ENCODE measurements at regions not wholly inside any gene's neighbourhood (a gene's known extent, or its start where the extent isn't known, plus 50 kb on each side); places are given as distances from the start of the nearest gene placed in this dataset.

DNA sequence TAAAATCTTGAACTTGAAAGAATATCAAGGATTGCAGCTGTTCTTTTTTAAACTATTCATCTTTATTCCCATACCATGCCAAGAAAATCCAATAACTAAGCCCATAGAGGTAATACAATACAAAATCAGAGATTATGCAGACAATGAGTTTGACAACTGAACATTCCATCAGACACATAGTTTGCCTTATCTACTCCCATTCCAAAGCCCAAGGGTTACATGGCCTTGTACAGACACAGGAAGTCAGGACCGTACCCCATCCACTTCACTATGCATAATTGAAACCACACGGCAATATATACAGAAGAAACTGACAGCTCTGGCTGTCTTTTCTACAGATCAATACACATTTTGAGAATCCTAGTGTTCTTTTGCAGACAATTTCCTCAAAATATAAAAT lies 181.3 kb downstream of the TMX3 start:
- TF ChIP-seq, protein P1, sequence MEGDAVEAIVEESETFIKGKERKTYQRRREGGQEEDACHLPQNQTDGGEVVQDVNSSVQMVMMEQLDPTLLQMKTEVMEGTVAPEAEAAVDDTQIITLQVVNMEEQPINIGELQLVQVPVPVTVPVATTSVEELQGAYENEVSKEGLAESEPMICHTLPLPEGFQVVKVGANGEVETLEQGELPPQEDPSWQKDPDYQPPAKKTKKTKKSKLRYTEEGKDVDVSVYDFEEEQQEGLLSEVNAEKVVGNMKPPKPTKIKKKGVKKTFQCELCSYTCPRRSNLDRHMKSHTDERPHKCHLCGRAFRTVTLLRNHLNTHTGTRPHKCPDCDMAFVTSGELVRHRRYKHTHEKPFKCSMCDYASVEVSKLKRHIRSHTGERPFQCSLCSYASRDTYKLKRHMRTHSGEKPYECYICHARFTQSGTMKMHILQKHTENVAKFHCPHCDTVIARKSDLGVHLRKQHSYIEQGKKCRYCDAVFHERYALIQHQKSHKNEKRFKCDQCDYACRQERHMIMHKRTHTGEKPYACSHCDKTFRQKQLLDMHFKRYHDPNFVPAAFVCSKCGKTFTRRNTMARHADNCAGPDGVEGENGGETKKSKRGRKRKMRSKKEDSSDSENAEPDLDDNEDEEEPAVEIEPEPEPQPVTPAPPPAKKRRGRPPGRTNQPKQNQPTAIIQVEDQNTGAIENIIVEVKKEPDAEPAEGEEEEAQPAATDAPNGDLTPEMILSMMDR (IDR thresholded peaks at IDR 0.05; ENCODE audit: low read depth, low read length, missing control alignments), result no peak
- no peak for DNase-seq (ENCODE audit: extremely low read depth, low read depth)
- no peak overlapping the region for H3K4me3 ChIP-seq (replicated peaks; ENCODE audit: low read depth, low read length)

DNA sequence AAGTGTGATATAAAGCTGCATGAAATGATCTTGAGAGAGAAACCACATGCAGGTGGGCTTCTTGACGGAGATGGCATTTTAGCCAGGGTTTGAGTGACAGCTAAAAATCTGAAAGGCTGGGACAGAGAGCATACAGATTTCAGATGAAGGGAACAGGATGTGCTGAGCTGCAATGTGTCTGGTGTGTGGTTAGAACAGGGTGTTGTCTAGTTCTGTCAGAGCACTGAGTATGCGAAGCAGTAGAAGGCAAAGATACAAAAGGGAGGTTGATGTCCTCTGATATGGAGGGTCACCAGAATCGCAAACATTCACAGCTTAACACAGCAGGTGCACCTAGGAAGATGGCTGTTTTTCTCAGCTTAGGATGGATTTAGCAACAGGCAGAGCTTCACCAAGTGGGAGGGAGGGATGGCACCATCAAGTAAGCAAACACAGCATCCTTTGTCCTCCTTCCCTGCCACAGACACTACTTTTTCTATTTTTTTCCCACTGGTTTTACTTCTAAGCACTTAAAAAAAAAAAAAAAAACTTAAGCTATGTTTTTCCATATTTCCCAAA lies 182.5 kb downstream of the TMX3 start:
- no peak overlapping the region for H3K4me3 ChIP-seq (replicated peaks; ENCODE audit: low read depth, low read length)
- TF ChIP-seq, protein P1 (IDR thresholded peaks at IDR 0.05; ENCODE audit: low read depth, low read length, missing control alignments), result no peak
- DNase-seq (ENCODE audit: extremely low read depth, low read depth), result no peak

DNA sequence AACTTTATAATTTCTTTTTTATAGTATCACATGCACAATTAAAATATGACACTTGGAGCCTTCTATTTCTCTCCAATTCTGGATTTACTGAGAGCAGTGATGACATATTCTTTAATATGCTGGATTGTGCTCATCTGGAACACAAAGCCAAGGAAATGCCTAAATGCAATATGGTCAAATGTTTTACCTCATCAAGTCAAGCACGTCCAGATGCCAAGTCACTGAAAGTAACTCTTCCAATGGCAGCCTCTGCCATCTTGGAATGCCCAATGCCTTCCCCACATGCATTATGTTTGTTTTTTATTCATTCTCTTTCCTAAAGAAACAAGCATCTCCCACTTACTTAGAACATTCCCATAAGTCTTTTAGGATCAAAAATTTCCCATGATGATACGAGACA lies 189.8 kb downstream of the TMX3 start:
- TF ChIP-seq, protein P1 (IDR thresholded peaks at IDR 0.05; ENCODE audit: low read depth, low read length, missing control alignments), result no peak
- no peak for DNase-seq (ENCODE audit: extremely low read depth, low read depth)
- H3K4me3 ChIP-seq (replicated peaks; ENCODE audit: low read depth, low read length), result no peak overlapping the region

DNA sequence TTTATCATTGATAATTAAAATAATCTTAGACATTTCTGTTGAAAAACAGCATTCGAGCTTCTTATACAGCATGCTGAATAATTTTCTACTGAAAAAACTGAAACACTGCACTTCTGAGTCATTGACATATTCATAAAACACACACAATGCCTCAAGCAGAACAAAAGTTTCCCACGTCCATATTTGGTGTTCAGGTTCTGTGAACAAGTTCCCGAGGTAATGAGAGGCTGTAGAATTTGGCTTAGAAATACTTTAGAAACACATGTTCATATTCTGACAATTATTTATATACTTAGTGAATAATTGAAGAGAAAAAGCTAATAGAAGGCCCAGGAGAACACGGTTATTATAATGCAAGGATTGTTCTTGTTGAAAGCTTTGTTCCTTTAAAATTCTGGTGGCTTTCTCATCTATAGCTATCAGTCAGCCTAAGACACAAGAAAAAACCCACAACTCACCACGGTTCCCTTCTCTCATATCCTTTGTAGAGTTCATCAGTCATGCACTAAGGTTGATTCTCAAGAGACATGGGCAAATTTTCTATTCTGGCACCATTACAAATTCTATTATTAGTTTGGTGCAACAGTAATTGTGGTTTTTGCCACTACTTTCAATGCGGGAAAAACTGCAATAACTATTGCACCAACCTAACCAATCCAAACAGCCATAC lies 194.4 kb downstream of the TMX3 start:
- no peak for DNase-seq (ENCODE audit: extremely low read depth, low read depth)
- no peak overlapping the region for H3K4me3 ChIP-seq (replicated peaks; ENCODE audit: low read depth, low read length)
- TF ChIP-seq, protein P1 (IDR thresholded peaks at IDR 0.05; ENCODE audit: low read depth, low read length, missing control alignments), result no peak

DNA sequence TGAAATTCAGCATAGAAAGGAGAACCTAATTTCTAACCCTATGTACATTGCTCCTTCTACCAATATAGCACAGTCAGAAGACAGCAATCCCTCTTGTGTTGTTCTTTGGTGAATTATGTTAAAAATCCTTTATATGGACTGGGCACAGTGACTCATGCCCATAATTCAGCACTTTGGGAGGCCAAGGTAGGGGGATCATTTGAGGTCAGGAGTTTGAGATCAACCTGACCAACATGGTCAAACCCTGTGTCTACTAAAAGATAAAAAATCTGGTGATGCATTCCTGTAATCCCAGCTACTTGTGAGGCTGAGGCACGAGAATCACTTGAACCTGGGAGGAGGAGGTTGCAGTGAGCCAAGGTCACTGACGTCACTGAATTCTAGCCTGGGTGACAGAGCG lies 195.6 kb downstream of the TMX3 start:
- H3K4me3 ChIP-seq (replicated peaks; ENCODE audit: low read depth, low read length), result no peak overlapping the region
- TF ChIP-seq, protein P1 (IDR thresholded peaks at IDR 0.05; ENCODE audit: low read depth, low read length, missing control alignments), result no peak
- no peak for DNase-seq (ENCODE audit: extremely low read depth, low read depth)

DNA sequence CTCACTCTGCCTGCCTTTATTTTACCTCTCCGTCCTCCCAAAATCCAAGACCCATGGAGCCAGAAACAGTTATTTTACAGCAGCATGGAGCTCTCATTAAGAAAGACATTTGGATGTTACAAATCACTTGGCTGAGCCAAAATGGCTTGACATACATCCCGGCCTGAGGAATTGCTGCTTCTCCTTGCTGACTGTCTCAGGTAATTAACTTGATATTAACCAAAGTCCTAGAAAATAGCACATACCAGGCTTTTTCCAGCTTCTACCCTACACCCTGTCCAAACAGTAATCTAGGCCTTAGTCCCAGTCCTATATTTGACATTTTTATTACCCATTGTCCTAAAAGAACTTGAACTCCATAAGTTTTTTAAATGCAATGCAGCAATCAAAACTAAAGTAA lies 205.0 kb downstream of the TMX3 start:
- TF ChIP-seq, protein P1 (IDR thresholded peaks at IDR 0.05; ENCODE audit: low read depth, low read length, missing control alignments), result no peak
- H3K4me3 ChIP-seq (replicated peaks; ENCODE audit: low read depth, low read length), result no peak overlapping the region
- no peak for DNase-seq (ENCODE audit: extremely low read depth, low read depth)

DNA sequence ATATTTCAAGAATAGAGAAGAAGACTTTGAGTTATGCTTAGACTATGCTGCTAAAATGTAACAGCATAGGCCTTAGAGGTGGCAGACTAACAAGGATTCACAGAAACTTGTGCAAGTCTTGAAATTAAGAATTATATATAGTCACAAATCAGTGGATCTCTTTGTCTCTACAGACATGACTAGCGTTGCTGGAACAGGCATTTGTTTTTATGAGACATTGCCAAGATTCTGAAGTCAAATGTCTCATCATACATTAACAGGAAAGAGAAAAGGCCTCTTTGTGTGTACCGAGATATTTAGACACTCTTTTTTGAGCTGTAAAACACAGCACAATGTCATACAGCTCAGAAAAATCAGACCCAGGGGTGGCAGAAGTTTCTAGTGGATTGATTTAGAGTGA lies 207.1 kb downstream of the TMX3 start:
- DNase-seq (ENCODE audit: extremely low read depth, low read depth), result no peak
- TF ChIP-seq, protein P1 (IDR thresholded peaks at IDR 0.05; ENCODE audit: low read depth, low read length, missing control alignments), result no peak

More for the DNA sequence above, 207.1 kb downstream of the TMX3 start:
- no peak overlapping the region for H3K4me3 ChIP-seq (replicated peaks; ENCODE audit: low read depth, low read length)
